ENCODE measurements at regions not wholly inside any gene's neighbourhood (a gene's known extent, or its start where the extent isn't known, plus 50 kb on each side); places are given as distances from the start of the nearest gene placed in this dataset.

- TF ChIP-seq, protein P1, sequence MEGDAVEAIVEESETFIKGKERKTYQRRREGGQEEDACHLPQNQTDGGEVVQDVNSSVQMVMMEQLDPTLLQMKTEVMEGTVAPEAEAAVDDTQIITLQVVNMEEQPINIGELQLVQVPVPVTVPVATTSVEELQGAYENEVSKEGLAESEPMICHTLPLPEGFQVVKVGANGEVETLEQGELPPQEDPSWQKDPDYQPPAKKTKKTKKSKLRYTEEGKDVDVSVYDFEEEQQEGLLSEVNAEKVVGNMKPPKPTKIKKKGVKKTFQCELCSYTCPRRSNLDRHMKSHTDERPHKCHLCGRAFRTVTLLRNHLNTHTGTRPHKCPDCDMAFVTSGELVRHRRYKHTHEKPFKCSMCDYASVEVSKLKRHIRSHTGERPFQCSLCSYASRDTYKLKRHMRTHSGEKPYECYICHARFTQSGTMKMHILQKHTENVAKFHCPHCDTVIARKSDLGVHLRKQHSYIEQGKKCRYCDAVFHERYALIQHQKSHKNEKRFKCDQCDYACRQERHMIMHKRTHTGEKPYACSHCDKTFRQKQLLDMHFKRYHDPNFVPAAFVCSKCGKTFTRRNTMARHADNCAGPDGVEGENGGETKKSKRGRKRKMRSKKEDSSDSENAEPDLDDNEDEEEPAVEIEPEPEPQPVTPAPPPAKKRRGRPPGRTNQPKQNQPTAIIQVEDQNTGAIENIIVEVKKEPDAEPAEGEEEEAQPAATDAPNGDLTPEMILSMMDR (IDR thresholded peaks at IDR 0.05; ENCODE audit: poor library complexity): no peak
- no peak for TF ChIP-seq EZH2 (IDR thresholded peaks at IDR 0.05; ENCODE audit: borderline replicate concordance)
Observed at GRCh38 chr2:120544522-120544921, 191.1 kb upstream of the GLI2 start.

All from hepatocyte (in vitro differentiated cells).